ENCODE measurements at regions not wholly inside any gene's neighbourhood (a gene's known extent, or its start where the extent isn't known, plus 50 kb on each side); places are given as distances from the start of the nearest gene placed in this dataset.

DNA sequence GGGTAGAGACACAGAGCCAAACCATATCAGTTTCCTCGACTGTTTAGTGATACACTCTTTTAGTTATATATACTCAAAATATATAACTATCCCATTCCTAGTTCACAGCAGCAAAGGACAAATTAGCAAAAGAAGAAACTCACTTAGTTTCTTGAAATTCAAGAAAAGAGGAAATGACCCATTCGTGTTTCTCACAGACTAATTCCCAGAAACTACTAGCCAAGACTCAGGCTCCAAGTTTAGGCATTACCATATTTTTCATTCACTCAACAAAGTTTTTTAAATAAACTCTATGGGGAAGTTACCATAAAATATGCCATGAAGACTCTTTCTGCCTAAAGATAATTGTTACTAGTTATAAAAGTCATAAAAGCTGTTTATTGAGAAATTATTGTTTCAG is 152.3 kb upstream of the DAAM1 start:
- ATAC-seq (no peak), DNase-seq (ENCODE audit: low read depth, low spot score) (no peak)
- no peaks in the 10 kb centered on the region for H3K36me3 ChIP-seq (ENCODE audit: control insufficient read depth in 1 of 2, insufficient read depth in 2 of 2, low read length in 2 of 2)
- no peak overlapping the region for H2AFZ ChIP-seq (ENCODE audit: low read depth, low read length, poor library complexity, severe bottlenecking)
- no peaks in the 10 kb centered on the region for H3K4me1 ChIP-seq (ENCODE audit: control insufficient read depth in 1 of 2, insufficient read depth in 2 of 2, low read length in 2 of 2)
- intact Hi-C loops (cut with micrococcal nuclease), result no loop called here
- CTCF ChIA-PET, result interaction anchor here (1.0 kb wide), 1 partner anchor 15 kb away, joined by 3 read pairs; no protein-coding TSS in a partner anchor
- H3K27ac ChIP-seq (ENCODE audit: low read depth, low read length), result no peak overlapping the region
- no peak overlapping the region for H3K4me3 ChIP-seq (replicated peaks in 1 of 2; ENCODE audit: low read depth in 1 of 2, low read length in 2 of 2)
- POLR2A ChIA-PET, result no interaction called here
- no peaks in the 10 kb centered on the region for H4K20me1 ChIP-seq (ENCODE audit: insufficient read depth)
- no peak overlapping the region for H3K9ac ChIP-seq (ENCODE audit: low read length)
- no TSS peak for BruUV-seq (replicated peaks)
- H3K9me2 ChIP-seq (ENCODE audit: insufficient read depth), result no peaks in the 10 kb centered on the region
- TF ChIP-seq EZH2 (IDR thresholded peaks at IDR 0.05), result no peak
- no peak for TF ChIP-seq ZNF274 (IDR thresholded peaks at IDR 0.05; ENCODE audit: low read depth, low read length)
- TF ChIP-seq JUND (IDR thresholded peaks at IDR 0.05), result no peak
- no peak for TF ChIP-seq POLR2AphosphoS5 (IDR thresholded peaks at IDR 0.05; ENCODE audit: low read depth, low read length)
- TF ChIP-seq POLR2A (IDR thresholded peaks at IDR 0.05; ENCODE audit: borderline replicate concordance, extremely low read depth, insufficient read depth, insufficient read length), result no peak
- no peak for TF ChIP-seq SRF (IDR thresholded peaks at IDR 0.05; ENCODE audit: low read depth)
- no peak for TF ChIP-seq SIN3A (IDR thresholded peaks at IDR 0.05; ENCODE audit: low read depth)
- no peak for TF ChIP-seq SP1 (IDR thresholded peaks at IDR 0.05; ENCODE audit: low read depth)
- no peak for TF ChIP-seq FOSL1 (IDR thresholded peaks at IDR 0.05; ENCODE audit: low read depth)
- no peaks in the 10 kb centered on the region for H3K9me3 ChIP-seq (ENCODE audit: control insufficient read depth in 1 of 2, insufficient read depth in 1 of 2, low read depth in 1 of 2, low read length in 2 of 2)
- H3K79me2 ChIP-seq (ENCODE audit: insufficient read depth, low read length), result no peaks in the 10 kb centered on the region
- no peaks in the 10 kb centered on the region for H3K27me3 ChIP-seq (ENCODE audit: insufficient read depth, low read length)
- no peak overlapping the region for H3K4me2 ChIP-seq (ENCODE audit: low read length)
- RAD21 ChIA-PET (ENCODE audit: low non-redundant PET in 1 of 2, low total read pairs in 2 of 2, uncharacterized antibody in 2 of 2, unreplicated experiment in 2 of 2), result no interaction called here

DNA sequence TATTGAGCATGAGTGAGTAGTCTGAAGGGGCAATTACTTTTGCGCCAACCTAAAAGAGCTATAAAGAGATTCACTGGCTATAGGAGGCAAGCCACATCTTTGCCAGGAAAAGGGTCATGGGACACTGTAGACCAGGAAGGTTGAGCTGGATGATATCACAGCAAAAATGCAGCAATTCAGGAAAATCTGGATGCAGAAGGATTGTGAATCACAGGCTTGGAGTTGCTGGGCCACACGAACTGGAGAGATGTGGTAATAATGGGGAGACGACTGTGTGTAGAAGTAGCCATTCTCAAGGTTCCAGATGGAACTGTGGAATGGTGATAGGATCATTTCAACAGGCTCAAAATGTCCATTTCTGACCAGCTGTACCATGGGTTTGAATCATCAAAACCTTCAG is 151.4 kb upstream of the DAAM1 start:
- CTCF ChIA-PET, result interaction anchor here (1.0 kb wide), 1 partner anchor 16 kb away, joined by 3 read pairs; no protein-coding TSS in a partner anchor
- RAD21 ChIA-PET (ENCODE audit: low non-redundant PET in 1 of 2, low total read pairs in 2 of 2, uncharacterized antibody in 2 of 2, unreplicated experiment in 2 of 2), result no interaction called here
- BruUV-seq (replicated peaks), result no TSS peak

More for the DNA sequence above, 151.4 kb upstream of the DAAM1 start:
- no peak overlapping the region for H3K9ac ChIP-seq (ENCODE audit: low read length)
- H3K79me2 ChIP-seq (ENCODE audit: insufficient read depth, low read length), result no peaks in the 10 kb centered on the region
- H3K4me3 ChIP-seq (replicated peaks in 1 of 2; ENCODE audit: low read depth in 1 of 2, low read length in 2 of 2), result no peak overlapping the region
- H3K27me3 ChIP-seq (ENCODE audit: insufficient read depth, low read length), result no peaks in the 10 kb centered on the region
- H3K4me2 ChIP-seq (ENCODE audit: low read length), result no peak overlapping the region
- no peaks in the 10 kb centered on the region for H3K4me1 ChIP-seq (ENCODE audit: control insufficient read depth in 1 of 2, insufficient read depth in 2 of 2, low read length in 2 of 2)
- intact Hi-C loops (cut with micrococcal nuclease), result no loop called here
- ATAC-seq (no peak), DNase-seq (ENCODE audit: low read depth, low spot score) (no peak)
- H3K9me2 ChIP-seq (ENCODE audit: insufficient read depth), result no peaks in the 10 kb centered on the region
- no peaks in the 10 kb centered on the region for H3K36me3 ChIP-seq (ENCODE audit: control insufficient read depth in 1 of 2, insufficient read depth in 2 of 2, low read length in 2 of 2)
- no peak overlapping the region for H2AFZ ChIP-seq (ENCODE audit: low read depth, low read length, poor library complexity, severe bottlenecking)
- H4K20me1 ChIP-seq (ENCODE audit: insufficient read depth), result no peaks in the 10 kb centered on the region
- no peak overlapping the region for H3K27ac ChIP-seq (ENCODE audit: low read depth, low read length)
- TF ChIP-seq, protein P1, sequence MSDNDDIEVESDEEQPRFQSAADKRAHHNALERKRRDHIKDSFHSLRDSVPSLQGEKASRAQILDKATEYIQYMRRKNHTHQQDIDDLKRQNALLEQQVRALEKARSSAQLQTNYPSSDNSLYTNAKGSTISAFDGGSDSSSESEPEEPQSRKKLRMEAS (IDR thresholded peaks at IDR 0.05), result no peak
- TF ChIP-seq, protein P2, sequence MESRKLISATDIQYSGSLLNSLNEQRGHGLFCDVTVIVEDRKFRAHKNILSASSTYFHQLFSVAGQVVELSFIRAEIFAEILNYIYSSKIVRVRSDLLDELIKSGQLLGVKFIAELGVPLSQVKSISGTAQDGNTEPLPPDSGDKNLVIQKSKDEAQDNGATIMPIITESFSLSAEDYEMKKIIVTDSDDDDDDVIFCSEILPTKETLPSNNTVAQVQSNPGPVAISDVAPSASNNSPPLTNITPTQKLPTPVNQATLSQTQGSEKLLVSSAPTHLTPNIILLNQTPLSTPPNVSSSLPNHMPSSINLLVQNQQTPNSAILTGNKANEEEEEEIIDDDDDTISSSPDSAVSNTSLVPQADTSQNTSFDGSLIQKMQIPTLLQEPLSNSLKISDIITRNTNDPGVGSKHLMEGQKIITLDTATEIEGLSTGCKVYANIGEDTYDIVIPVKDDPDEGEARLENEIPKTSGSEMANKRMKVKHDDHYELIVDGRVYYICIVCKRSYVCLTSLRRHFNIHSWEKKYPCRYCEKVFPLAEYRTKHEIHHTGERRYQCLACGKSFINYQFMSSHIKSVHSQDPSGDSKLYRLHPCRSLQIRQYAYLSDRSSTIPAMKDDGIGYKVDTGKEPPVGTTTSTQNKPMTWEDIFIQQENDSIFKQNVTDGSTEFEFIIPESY (IDR thresholded peaks at IDR 0.05; ENCODE audit: extremely low read depth, insufficient replicate concordance, low read length), result no peak
- TF ChIP-seq, protein P3, sequence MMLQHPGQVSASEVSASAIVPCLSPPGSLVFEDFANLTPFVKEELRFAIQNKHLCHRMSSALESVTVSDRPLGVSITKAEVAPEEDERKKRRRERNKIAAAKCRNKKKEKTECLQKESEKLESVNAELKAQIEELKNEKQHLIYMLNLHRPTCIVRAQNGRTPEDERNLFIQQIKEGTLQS (IDR thresholded peaks at IDR 0.05), result no peak
- TF ChIP-seq POLR2AphosphoS5 (IDR thresholded peaks at IDR 0.05; ENCODE audit: low read depth, low read length) (no peak), EGR1 (IDR thresholded peaks at IDR 0.05; ENCODE audit: low read depth) (no peak), CEBPB (IDR thresholded peaks at IDR 0.05; ENCODE audit: low read depth) (no peak), SRF (IDR thresholded peaks at IDR 0.05; ENCODE audit: low read depth) (no peak), ZNF274 (IDR thresholded peaks at IDR 0.05; ENCODE audit: low read depth, low read length) (no peak)
- no peaks in the 10 kb centered on the region for H3K9me3 ChIP-seq (ENCODE audit: control insufficient read depth in 1 of 2, insufficient read depth in 1 of 2, low read depth in 1 of 2, low read length in 2 of 2)
- POLR2A ChIA-PET, result no interaction called here
